WTC11 (cell line): ENCODE measurements at regions not wholly inside any gene's neighbourhood (a gene's known extent, or its start where the extent isn't known, plus 50 kb on each side); places are given as distances from the start of the nearest gene placed in this dataset.

Source experiments
- ATAC-seq: fragments of 200-7000 bp; cut with Tn5 transposase; 2 replicates; pipeline ENCODE4 v1.10.0; 2021; ENCODE audit warnings: mild to moderate bottlenecking, moderate library complexity
- CTCF ChIA-PET: fragments of 300-600 bp; sonication (Branson Sonifier 250); formaldehyde crosslinking; loops from one replicate; lab custom pipeline; 2021; ENCODE audit warnings: antibody characterized with exemption; lab: Charles Lee
- POLR2A ChIA-PET: fragments of 350-600 bp; sonication (Branson Sonifier 250); formaldehyde crosslinking; loops from one replicate; lab custom pipeline; 2021; ENCODE audit warnings: antibody characterized with exemption; lab: Charles Lee
- DNase-seq: peaks from one replicate; pipeline ENCODE4 v3.0.0; 2021; ENCODE audit warnings: low spot score
- H3K27ac Mint-ChIP-seq: 2 replicates; pipeline ENCODE4 v1.8.0; 2021; ENCODE audit warnings: mixed read lengths
- H3K27me3 Mint-ChIP-seq: 2 replicates; pipeline ENCODE4 v1.8.0; 2021; ENCODE audit warnings: low read depth, mild to moderate bottlenecking, moderate library complexity, mixed read lengths
- H3K36me3 Mint-ChIP-seq: 2 replicates; pipeline ENCODE4 v1.8.0; 2021; ENCODE audit warnings: mixed read lengths
- H3K4me1 Mint-ChIP-seq: 2 replicates; pipeline ENCODE4 v1.8.0; 2022; ENCODE audit warnings: mixed read lengths
- H3K4me3 Mint-ChIP-seq: 2 replicates; pipeline ENCODE4 v1.8.0; 2021; ENCODE audit warnings: mild to moderate bottlenecking, moderate library complexity, mixed read lengths
- H3K9me3 Mint-ChIP-seq: 2 replicates; pipeline ENCODE4 v1.8.0; 2021; ENCODE audit warnings: mixed read lengths
- CBFB ChIP-seq: sonication (generic); formaldehyde crosslinking; IDR thresholded peaks from 2 replicates; pipeline ENCODE4 v1.8.1; 2022; ENCODE audit warnings: mild to moderate bottlenecking, low read depth, missing genetic modification reagents
- CREB1 ChIP-seq: sonication (generic); formaldehyde crosslinking; IDR thresholded peaks from 2 replicates; pipeline ENCODE4 v1.8.0; 2023; ENCODE audit warnings: mild to moderate bottlenecking, missing genetic modification reagents
- GRHL2 ChIP-seq: fragments of 250-450 bp; sonication (Bioruptor Pico); IDR thresholded peaks from 2 replicates; pipeline ENCODE4 v1.8.0; 2022; ENCODE audit warnings: mild to moderate bottlenecking, moderate library complexity; ENCODE audit not compliant: insufficient replicate concordance, severe bottlenecking
- JAZF1 ChIP-seq: fragments of 250-450 bp; sonication (Bioruptor Pico); IDR thresholded peaks from 2 replicates; pipeline ENCODE4 v1.9.0; 2021; ENCODE audit warnings: moderate library complexity, mild to moderate bottlenecking, inconsistent platforms
- KAT7 ChIP-seq: sonication (generic); formaldehyde crosslinking; IDR thresholded peaks from 2 replicates; pipeline ENCODE4 v1.8.1; 2023; ENCODE audit warnings: missing genetic modification reagents, mild to moderate bottlenecking, borderline replicate concordance
- MXD4 ChIP-seq: fragments of 250-450 bp; sonication (Bioruptor Pico); IDR thresholded peaks from 2 replicates; pipeline ENCODE4 v1.8.0; 2021; ENCODE audit warnings: mild to moderate bottlenecking, moderate library complexity, borderline replicate concordance
- NFYB ChIP-seq: sonication (generic); formaldehyde crosslinking; conservative IDR thresholded peaks from 2 replicates; pipeline ENCODE4 v1.8.0; 2022; ENCODE audit warnings: low read depth, missing genetic modification reagents
- RELA ChIP-seq: sonication (generic); formaldehyde crosslinking; IDR thresholded peaks from 2 replicates; pipeline ENCODE4 v1.8.1; 2022; ENCODE audit warnings: missing genetic modification reagents, mild to moderate bottlenecking, borderline replicate concordance
- RORB ChIP-seq: fragments of 250-450 bp; sonication (Bioruptor Pico); IDR thresholded peaks from 2 replicates; pipeline ENCODE4 v1.9.0; 2021; ENCODE audit warnings: mild to moderate bottlenecking
- SMAD4 ChIP-seq: sonication (generic); formaldehyde crosslinking; IDR thresholded peaks from 2 replicates; pipeline ENCODE4 v1.8.0; 2022; ENCODE audit warnings: mild to moderate bottlenecking, missing genetic modification reagents
- SOX15 ChIP-seq: fragments of 250-450 bp; sonication (Bioruptor Pico); IDR thresholded peaks from 2 replicates; pipeline ENCODE4 v1.9.0; 2021; ENCODE audit warnings: mild to moderate bottlenecking
- ZBTB21 ChIP-seq: sonication (generic); formaldehyde crosslinking; IDR thresholded peaks from 2 replicates; pipeline ENCODE4 v1.8.1; 2023; ENCODE audit warnings: mild to moderate bottlenecking, missing genetic modification reagents, borderline replicate concordance
- ZNF219 ChIP-seq: sonication (generic); formaldehyde crosslinking; IDR thresholded peaks from 2 replicates; pipeline ENCODE4 v1.8.0; 2023; ENCODE audit warnings: missing genetic modification reagents, mild to moderate bottlenecking, borderline replicate concordance
- ZNF416 ChIP-seq: fragments of 250-450 bp; sonication (Bioruptor Pico); IDR thresholded peaks from 2 replicates; pipeline ENCODE4 v1.9.0; 2021; ENCODE audit warnings: mild to moderate bottlenecking, inconsistent platforms
- TF ChIP-seq, protein P1 (sequence below): fragments of 200-600 bp; IDR thresholded peaks from 2 replicates; pipeline ENCODE4 v1.8.0; 2022; ENCODE audit warnings: antibody characterized with exemption
- TF ChIP-seq, protein P2 (sequence below): sonication (generic); formaldehyde crosslinking; IDR thresholded peaks from 2 replicates; pipeline ENCODE4 v1.8.1; 2022; ENCODE audit warnings: low read depth, mild to moderate bottlenecking, moderate library complexity, missing genetic modification reagents, borderline replicate concordance
- TF ChIP-seq, protein P3 (sequence below): sonication (generic); formaldehyde crosslinking; IDR thresholded peaks from 2 replicates; pipeline ENCODE4 v1.8.1; 2023; ENCODE audit warnings: mild to moderate bottlenecking, missing genetic modification reagents, moderate library complexity
- TF ChIP-seq, protein P4 (sequence below): fragments of 250-450 bp; sonication (Bioruptor Pico); IDR thresholded peaks from 2 replicates; pipeline ENCODE4 v2.1.2; 2022; ENCODE audit warnings: mild to moderate bottlenecking, moderate library complexity
- TF ChIP-seq, protein P5 (sequence below): fragments of 250-450 bp; sonication (Bioruptor Pico); IDR thresholded peaks from 2 replicates; pipeline ENCODE4 v1.9.0; 2021; ENCODE audit warnings: mild to moderate bottlenecking

DNA sequence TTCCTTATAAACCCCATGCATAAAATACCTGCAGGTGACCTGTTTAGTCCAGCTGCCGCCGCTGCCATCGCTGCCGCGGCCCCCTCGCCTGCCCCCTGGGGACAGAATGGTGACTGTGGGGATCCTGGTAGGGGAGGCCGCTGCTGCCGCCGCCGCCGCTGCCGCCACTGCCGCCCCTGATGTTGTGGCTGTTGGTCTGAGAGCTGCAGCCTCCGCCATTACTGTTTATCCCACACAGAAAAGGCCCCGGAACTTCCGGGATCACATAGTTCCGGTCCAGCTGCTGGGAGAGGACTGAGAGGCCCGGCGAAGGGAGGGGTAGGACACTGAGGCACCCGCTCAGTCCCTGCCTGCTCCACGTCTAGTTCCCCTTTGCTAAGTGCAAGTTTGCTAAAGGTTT is 244.9 kb downstream of the C12orf50 start:
- H3K36me3 Mint-ChIP-seq: no peaks in the 10 kb centered on the region
- no peak overlapping the region for H3K27ac Mint-ChIP-seq
- no peak overlapping the region for H3K4me3 Mint-ChIP-seq
- H3K4me1 Mint-ChIP-seq: no peaks in the 10 kb centered on the region
- ChIA-PET POLR2A (no interaction called here), CTCF (no interaction called here)
- no peak for DNase-seq
- H3K27me3 Mint-ChIP-seq: no peaks in the 10 kb centered on the region
- TF ChIP-seq ZNF219 (CRISPR knock-in tag) (no peak), RELA (CRISPR knock-in tag) (no peak), CBFB (no peak), ZBTB21 (CRISPR knock-in tag) (no peak), RORB (CRISPR knock-in tag) (no peak), NFYB (CRISPR knock-in tag) (no peak), CREB1 (CRISPR knock-in tag) (no peak), SOX15 (CRISPR knock-in tag) (no peak)
- TF ChIP-seq, protein P1, sequence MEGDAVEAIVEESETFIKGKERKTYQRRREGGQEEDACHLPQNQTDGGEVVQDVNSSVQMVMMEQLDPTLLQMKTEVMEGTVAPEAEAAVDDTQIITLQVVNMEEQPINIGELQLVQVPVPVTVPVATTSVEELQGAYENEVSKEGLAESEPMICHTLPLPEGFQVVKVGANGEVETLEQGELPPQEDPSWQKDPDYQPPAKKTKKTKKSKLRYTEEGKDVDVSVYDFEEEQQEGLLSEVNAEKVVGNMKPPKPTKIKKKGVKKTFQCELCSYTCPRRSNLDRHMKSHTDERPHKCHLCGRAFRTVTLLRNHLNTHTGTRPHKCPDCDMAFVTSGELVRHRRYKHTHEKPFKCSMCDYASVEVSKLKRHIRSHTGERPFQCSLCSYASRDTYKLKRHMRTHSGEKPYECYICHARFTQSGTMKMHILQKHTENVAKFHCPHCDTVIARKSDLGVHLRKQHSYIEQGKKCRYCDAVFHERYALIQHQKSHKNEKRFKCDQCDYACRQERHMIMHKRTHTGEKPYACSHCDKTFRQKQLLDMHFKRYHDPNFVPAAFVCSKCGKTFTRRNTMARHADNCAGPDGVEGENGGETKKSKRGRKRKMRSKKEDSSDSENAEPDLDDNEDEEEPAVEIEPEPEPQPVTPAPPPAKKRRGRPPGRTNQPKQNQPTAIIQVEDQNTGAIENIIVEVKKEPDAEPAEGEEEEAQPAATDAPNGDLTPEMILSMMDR: no peak
- TF ChIP-seq, protein P2, sequence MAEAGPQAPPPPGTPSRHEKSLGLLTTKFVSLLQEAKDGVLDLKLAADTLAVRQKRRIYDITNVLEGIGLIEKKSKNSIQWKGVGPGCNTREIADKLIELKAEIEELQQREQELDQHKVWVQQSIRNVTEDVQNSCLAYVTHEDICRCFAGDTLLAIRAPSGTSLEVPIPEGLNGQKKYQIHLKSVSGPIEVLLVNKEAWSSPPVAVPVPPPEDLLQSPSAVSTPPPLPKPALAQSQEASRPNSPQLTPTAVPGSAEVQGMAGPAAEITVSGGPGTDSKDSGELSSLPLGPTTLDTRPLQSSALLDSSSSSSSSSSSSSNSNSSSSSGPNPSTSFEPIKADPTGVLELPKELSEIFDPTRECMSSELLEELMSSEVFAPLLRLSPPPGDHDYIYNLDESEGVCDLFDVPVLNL (CRISPR knock-in tag): no peak
- TF ChIP-seq, protein P3, sequence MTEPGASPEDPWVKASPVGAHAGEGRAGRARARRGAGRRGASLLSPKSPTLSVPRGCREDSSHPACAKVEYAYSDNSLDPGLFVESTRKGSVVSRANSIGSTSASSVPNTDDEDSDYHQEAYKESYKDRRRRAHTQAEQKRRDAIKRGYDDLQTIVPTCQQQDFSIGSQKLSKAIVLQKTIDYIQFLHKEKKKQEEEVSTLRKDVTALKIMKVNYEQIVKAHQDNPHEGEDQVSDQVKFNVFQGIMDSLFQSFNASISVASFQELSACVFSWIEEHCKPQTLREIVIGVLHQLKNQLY (CRISPR knock-in tag): no peak
- H3K9me3 Mint-ChIP-seq: no peaks in the 10 kb centered on the region
- no peak; the same call in 1 of the 2 replicates for ATAC-seq

DNA sequence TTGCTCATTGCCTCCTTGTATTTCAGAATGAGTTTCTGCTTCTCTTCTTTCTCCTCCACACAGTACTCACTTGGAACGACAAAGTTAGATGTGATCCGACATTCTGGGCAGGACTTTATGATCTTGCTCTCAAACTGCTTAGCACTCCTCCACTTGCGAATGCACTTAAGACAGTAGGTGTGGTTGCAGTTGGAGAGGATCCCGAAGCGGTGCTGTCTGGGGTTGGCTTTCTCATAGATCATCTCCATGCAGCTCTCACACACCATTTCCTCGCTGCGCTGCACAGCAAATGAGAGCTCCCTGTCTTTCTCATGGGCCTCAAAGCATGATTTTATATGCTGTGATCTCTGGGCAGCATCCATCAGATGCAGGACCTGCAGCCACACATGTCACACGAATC is 245.7 kb downstream of the C12orf50 start:
- H3K27ac Mint-ChIP-seq: no peak overlapping the region
- TF ChIP-seq SMAD4 (CRISPR knock-in tag): no peak
- TF ChIP-seq ZNF416 (CRISPR knock-in tag): no peak
- TF ChIP-seq, protein P4, sequence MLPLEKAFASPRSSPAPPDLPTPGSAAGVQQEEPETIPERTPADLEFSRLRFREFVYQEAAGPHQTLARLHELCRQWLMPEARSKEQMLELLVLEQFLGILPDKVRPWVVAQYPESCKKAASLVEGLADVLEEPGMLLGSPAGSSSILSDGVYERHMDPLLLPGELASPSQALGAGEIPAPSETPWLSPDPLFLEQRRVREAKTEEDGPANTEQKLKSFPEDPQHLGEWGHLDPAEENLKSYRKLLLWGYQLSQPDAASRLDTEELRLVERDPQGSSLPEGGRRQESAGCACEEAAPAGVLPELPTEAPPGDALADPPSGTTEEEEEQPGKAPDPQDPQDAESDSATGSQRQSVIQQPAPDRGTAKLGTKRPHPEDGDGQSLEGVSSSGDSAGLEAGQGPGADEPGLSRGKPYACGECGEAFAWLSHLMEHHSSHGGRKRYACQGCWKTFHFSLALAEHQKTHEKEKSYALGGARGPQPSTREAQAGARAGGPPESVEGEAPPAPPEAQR (CRISPR knock-in tag): no peak
- no peak for TF ChIP-seq MXD4 (CRISPR knock-in tag)
- TF ChIP-seq, protein P3 (CRISPR knock-in tag): no peak
- TF ChIP-seq KAT7 (CRISPR knock-in tag): no peak
- TF ChIP-seq, protein P5, sequence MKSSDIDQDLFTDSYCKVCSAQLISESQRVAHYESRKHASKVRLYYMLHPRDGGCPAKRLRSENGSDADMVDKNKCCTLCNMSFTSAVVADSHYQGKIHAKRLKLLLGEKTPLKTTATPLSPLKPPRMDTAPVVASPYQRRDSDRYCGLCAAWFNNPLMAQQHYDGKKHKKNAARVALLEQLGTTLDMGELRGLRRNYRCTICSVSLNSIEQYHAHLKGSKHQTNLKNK: no peak
- TF ChIP-seq GRHL2: no peak
- TF ChIP-seq JAZF1: no peak
- no peaks in the 10 kb centered on the region for H3K9me3 Mint-ChIP-seq
- ChIA-PET POLR2A (no interaction called here), CTCF (no interaction called here)
- DNase-seq: no peak
- H3K27me3 Mint-ChIP-seq: no peaks in the 10 kb centered on the region
- no peaks in the 10 kb centered on the region for H3K4me1 Mint-ChIP-seq
- ATAC-seq: no peak
- H3K36me3 Mint-ChIP-seq: no peaks in the 10 kb centered on the region
- no peak overlapping the region for H3K4me3 Mint-ChIP-seq
